ENCODE measurements at regions not wholly inside any gene's neighbourhood (a gene's known extent, or its start where the extent isn't known, plus 50 kb on each side); places are given as distances from the start of the nearest gene placed in this dataset.

GRCh38 chr1:244302876-244303609 is 148.7 kb downstream of the ADSS2 start:
- TF ChIP-seq CTCF (IDR thresholded peaks at IDR 0.05; ENCODE audit: insufficient read depth, low read length) (no peak), POLR2AphosphoS5 (IDR thresholded peaks at IDR 0.05; ENCODE audit: low read depth) (no peak), REST (IDR thresholded peaks at IDR 0.05; ENCODE audit: insufficient replicate concordance, low read depth) (no peak)
